ENCODE measurements at regions not wholly inside any gene's neighbourhood (a gene's known extent, or its start where the extent isn't known, plus 50 kb on each side); places are given as distances from the start of the nearest gene placed in this dataset.

DNA sequence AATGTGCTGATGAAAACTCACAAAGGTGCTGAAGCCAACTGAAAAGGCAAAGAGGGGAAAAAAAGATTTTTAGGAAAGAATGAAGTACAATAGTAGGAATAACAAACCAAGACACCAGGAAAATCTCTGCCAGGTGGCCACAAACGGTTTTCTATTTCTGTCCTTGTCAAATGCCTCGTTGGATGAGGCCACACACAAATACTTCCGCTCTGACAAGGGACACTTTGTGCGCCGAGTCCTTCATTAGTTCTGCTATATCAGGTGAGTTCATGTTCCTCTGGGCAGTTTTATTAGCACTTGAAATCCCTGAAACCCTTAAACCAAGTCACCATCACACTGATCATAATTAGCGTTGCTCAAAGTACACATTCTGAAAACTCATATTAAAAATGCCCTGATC is 373.1 kb downstream of the VPS13C start:
- no peak for DNase-seq (ENCODE audit: low read depth)

DNA sequence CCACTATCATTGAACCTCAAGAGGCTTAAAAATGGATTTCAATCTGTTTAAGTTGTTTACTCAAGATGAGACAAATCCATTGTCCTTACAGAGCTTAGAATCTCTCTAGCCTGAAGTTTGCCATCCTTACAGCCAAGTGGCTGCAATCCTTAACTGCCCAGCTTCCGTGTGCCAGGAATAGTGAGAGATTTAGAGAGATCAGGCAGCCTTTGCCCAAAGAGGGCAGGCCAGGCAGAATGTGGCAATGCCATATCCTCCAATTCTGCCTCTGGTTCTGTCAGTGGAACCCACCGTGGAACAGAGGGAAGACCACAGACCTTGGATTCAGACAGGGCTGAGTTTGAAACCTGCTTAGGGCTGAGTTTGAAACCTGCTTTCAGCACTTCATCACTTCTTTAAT is 374.3 kb downstream of the VPS13C start:
- no peaks in the 10 kb centered on the region for H3K27me3 ChIP-seq (ENCODE audit: control insufficient read depth, insufficient read depth, low read length)
- H3K36me3 ChIP-seq (ENCODE audit: control insufficient read depth, insufficient read depth, low read length): no peaks in the 10 kb centered on the region
- TF ChIP-seq, protein P1, sequence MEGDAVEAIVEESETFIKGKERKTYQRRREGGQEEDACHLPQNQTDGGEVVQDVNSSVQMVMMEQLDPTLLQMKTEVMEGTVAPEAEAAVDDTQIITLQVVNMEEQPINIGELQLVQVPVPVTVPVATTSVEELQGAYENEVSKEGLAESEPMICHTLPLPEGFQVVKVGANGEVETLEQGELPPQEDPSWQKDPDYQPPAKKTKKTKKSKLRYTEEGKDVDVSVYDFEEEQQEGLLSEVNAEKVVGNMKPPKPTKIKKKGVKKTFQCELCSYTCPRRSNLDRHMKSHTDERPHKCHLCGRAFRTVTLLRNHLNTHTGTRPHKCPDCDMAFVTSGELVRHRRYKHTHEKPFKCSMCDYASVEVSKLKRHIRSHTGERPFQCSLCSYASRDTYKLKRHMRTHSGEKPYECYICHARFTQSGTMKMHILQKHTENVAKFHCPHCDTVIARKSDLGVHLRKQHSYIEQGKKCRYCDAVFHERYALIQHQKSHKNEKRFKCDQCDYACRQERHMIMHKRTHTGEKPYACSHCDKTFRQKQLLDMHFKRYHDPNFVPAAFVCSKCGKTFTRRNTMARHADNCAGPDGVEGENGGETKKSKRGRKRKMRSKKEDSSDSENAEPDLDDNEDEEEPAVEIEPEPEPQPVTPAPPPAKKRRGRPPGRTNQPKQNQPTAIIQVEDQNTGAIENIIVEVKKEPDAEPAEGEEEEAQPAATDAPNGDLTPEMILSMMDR (IDR thresholded peaks at IDR 0.05; ENCODE audit: insufficient read depth, low read length, poor library complexity, severe bottlenecking): no peak
- no peak overlapping the region for H3K4me3 ChIP-seq (ENCODE audit: low read depth, low read length)
- DNase-seq (ENCODE audit: low read depth): no peak

More for the DNA sequence above, 373.1 kb downstream of the VPS13C start:
- TF ChIP-seq, protein P1 (IDR thresholded peaks at IDR 0.05; ENCODE audit: insufficient read depth, low read length, poor library complexity, severe bottlenecking): no peak
- no peak overlapping the region for H3K4me3 ChIP-seq (ENCODE audit: low read depth, low read length)
- H3K36me3 ChIP-seq (ENCODE audit: control insufficient read depth, insufficient read depth, low read length): no peaks in the 10 kb centered on the region
- no peaks in the 10 kb centered on the region for H3K27me3 ChIP-seq (ENCODE audit: control insufficient read depth, insufficient read depth, low read length)

DNA sequence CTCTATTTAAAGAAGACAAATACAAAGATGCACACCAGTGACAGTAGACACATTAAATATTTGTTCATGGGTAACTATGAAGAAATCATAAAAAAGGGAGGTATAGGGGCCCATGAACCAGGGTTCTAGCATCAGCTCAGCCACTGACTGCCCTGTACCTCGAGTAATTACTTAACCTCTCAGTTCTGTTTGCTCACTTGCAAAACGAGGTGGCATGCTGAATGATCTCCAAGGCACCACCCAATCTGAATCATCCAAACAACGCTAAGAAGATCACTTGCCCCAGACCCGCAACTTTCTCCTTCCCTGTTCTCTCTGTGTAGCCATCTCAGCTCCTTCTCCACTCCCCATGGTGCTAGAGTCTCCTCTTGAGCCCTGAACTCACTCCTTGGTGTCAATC is 374.7 kb downstream of the VPS13C start:
- TF ChIP-seq, protein P1 (IDR thresholded peaks at IDR 0.05; ENCODE audit: insufficient read depth, low read length, poor library complexity, severe bottlenecking): no peak
- DNase-seq (ENCODE audit: low read depth): no peak

DNA sequence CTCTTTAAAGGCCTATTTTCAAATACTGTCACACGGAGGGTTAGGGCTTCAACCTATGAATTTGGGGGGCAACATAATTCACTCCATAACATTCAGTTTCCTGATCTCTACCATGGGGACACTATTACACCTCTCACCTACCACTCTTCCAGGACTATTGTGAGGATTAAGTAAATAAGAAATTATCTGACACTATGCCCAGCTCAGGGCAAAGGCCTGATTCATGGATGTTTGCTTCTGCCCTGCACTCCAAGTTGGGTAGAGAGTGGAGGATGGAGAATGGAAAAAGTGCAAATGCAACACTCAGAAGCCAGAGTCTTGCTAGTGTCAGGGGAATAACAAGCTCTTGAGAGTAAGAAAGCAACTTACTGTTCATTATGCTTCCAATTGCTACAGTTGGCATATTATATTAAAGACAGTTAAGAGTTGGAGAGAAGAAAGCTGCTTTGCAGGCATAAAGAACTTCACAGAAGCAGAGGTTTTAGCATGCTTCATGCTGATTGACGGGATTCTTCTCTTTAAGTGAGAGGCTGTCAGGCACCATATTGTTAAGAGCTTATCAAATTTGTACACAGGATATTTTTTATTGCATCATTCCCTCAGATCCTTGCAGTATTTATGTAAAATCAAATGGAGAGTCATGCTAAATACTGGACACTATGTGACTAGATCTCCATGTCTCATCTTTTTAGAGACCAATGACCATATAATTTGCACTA is 375.3 kb downstream of the VPS13C start:
- DNase-seq (ENCODE audit: low read depth): no peak
- TF ChIP-seq, protein P1 (IDR thresholded peaks at IDR 0.05; ENCODE audit: insufficient read depth, low read length, poor library complexity, severe bottlenecking): no peak
- no peak overlapping the region for H3K4me3 ChIP-seq (ENCODE audit: low read depth, low read length)
- no peaks in the 10 kb centered on the region for H3K36me3 ChIP-seq (ENCODE audit: control insufficient read depth, insufficient read depth, low read length)
- H3K27me3 ChIP-seq (ENCODE audit: control insufficient read depth, insufficient read depth, low read length): no peaks in the 10 kb centered on the region

More for the DNA sequence above, 374.7 kb downstream of the VPS13C start:
- H3K27me3 ChIP-seq (ENCODE audit: control insufficient read depth, insufficient read depth, low read length): no peaks in the 10 kb centered on the region
- no peaks in the 10 kb centered on the region for H3K36me3 ChIP-seq (ENCODE audit: control insufficient read depth, insufficient read depth, low read length)
- H3K4me3 ChIP-seq (ENCODE audit: low read depth, low read length): no peak overlapping the region

DNA sequence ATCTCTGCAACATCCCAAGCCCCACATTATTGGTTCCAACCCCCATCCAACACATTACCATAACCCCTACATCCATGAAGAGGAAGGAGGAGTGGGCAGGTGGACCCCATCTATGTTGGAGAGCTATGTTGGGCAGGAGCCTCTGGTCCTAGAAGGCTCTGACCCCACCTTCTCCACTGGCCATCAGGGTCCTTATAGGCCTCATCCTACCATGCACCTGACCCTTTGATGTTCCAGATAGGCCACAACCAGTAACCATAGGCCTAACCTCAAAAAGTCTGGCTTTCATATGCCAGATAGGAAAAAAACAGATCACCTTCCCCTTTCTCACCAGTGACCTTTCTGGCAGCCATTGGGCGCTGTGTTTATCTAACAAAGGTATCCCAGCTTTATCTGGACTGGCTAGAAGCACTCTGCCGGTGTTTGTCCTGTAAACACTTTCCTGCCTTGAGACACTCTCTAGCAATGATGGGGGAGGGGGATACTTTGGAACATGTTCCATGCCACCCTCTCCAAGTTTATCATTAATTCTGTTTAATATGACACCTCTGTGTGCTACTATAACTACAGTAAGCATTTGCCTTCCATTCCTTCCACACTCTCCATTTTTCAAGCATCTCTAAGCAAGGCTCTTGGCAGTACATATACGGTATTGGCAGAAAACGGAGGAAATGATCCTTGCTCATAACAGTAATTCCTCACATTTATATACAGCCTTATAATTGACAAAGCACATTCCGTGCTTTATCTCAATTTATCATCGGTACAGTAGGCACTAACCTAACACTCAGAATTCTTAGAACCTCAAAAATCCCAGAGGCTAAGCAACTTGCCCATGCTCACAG is 377.1 kb downstream of the VPS13C start:
- H3K27me3 ChIP-seq (ENCODE audit: control insufficient read depth, insufficient read depth, low read length): no peaks in the 10 kb centered on the region
- TF ChIP-seq, protein P1 (IDR thresholded peaks at IDR 0.05; ENCODE audit: insufficient read depth, low read length, poor library complexity, severe bottlenecking): no peak
- DNase-seq (ENCODE audit: low read depth): no peak

More for the DNA sequence above, 377.1 kb downstream of the VPS13C start:
- no peak overlapping the region for H3K4me3 ChIP-seq (ENCODE audit: low read depth, low read length)
- no peaks in the 10 kb centered on the region for H3K36me3 ChIP-seq (ENCODE audit: control insufficient read depth, insufficient read depth, low read length)

Data from kidney epithelial cell (primary cell).